NCI-H1105 treated with DMSO at 0.1 percent for 48 hours (cell line): ENCODE measurements at regions not wholly inside any gene's neighbourhood (a gene's known extent, or its start where the extent isn't known, plus 50 kb on each side); places are given as distances from the start of the nearest gene placed in this dataset.
"Not testable (repeated sequence)": the region's sequence is repeated elsewhere in the genome, so short reads cannot be mapped to it uniquely, and the experiment has no call there.

Source experiments
- DNase-seq: peaks from one replicate; lab custom pipeline; 2025; lab: John Stamatoyannopoulos, UW

- no peak for DNase-seq
These were observed 81.4 kb downstream of the ACAA2 start for GRCh38 chr18:49731860-49732311.

- DNase-seq, result no peak
These were observed 81.9 kb downstream of the ACAA2 start for GRCh38 chr18:49731421-49731841.

DNA sequence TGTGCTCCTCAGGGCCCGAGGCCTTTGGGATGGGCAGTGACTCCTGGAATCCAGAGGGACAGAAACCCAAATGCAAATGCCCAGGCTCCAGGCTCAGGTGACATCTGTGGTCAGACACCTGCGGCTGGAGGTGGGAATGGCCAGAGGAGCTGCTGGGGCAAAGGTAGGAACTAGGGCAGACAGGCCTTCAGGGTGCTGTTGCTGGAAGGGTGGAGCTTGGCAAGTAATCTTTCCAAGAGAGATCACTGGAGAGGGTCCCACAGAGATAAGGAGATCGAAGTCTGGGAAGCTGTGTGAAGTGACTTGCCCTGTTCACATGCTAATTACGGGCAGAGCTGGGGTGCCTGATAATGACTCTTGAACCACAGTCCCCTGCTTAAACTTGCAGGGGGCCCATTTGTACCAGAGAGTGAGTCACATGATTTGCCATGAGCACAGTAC lies 82.4 kb downstream of the ACAA2 start:
- no peak for DNase-seq

GRCh38 chr18:49728542-49728941 lies 84.8 kb downstream of the ACAA2 start:
- peak; percentile 16 for DNase-seq

DNA sequence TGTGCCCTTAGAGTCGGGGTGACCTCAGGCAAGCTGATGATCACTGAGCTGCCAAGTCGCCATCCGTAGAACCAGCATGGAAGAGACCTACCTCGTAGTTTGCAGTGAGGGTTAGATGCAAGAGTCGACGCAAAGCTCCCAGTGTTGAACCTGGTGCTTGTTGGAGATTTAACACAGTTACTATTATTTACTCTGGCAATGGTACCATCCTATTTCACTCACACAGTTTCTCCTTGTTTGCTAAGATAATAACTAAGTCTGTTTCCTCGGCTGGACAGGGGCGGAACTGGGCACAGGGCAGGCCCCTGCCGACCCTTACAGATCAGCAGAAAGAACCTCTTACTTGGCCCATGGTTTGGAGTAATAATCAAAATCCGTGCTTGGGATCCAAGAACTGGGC lies 85.5 kb downstream of the ACAA2 start:
- DNase-seq, result no peak

DNA sequence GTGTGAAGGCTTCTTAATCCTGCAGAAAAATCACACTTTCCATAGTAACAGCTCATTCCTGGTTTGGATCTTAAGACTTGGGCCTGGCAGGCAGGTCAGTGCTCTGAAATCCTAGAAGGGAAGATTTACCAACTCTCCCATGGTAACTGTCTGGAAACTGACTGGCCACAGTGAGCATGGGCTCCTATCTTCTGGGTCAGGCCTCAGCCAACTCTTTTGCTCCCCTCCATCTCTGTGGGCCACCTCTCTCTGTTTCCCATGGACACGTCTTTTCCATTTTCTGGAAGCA lies 86.7 kb downstream of the ACAA2 start:
- no peak for DNase-seq

- DNase-seq, result no peak
These were observed 87.3 kb downstream of the ACAA2 start for GRCh38 chr18:49725809-49726674.

- DNase-seq, result no peak
These were observed 89.6 kb downstream of the ACAA2 start for GRCh38 chr18:49723648-49724180.

- DNase-seq, result no peak
These were observed 90.9 kb downstream of the ACAA2 start for GRCh38 chr18:49722477-49722876.

DNA sequence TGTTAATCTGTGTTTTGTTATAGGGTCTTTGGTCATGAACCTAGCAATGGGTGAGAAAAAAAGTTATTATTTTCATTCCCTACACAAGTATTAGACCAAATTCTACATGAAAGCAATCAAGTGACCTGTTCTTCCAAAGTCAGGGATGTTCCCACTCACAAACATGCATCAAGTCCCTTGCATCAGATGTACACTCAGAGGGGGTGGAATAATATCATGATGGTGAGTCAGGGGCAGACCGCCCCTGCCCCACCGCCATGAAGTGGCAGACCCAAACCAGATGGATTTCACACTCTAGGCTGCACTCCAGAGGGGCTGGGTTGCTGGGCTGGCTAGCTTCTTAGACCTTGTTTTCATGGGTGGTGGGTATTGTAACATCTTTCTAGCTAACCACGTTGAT lies 91.4 kb downstream of the ACAA2 start:
- DNase-seq, result no peak

DNA sequence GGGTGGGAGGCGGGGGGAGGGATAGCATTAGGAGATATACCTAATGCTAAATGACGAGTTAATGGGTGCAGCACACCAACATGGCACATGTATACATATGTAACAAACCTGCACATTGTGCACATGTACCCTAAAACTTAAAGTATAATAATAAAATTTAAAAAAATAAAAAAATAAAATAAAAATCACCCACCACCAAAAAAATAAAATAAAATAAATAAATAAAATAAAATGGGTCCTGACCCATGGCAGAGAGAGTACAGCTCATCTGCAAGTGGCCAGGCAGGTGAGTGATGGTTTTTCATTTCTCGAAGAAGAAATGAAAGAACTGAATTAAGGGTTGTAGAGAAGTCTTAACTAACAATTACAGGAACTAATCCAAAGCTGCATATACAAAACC lies 92.4 kb downstream of the ACAA2 start:
- not testable (repeated sequence) for DNase-seq

GRCh38 chr18:49717617-49718016 lies 95.7 kb downstream of the ACAA2 start:
- DNase-seq, result no peak

- DNase-seq, result no peak
These were observed 97.3 kb downstream of the ACAA2 start for GRCh38 chr18:49716035-49716434.

DNA sequence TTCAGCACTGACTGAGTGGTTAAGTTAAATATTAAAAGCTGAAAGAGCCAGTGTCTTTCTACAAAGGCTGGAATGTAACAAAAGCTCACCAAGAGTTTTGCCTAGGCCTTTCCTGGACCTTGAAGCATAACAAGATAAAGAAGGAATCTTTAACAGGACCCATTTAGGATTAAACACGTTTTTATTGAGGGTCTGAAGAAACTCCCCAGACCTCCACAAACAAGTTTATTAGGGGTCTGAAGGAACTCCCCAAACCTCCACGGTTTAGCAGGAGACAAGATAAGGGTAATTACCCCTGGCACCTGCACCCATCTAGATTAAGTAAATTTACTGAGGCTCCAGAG lies 104.0 kb downstream of the ACAA2 start:
- no peak for DNase-seq

- DNase-seq, result no peak
These were observed 104.5 kb downstream of the ACAA2 start for GRCh38 chr18:49708662-49709346.

GRCh38 chr18:49707599-49707998 lies 105.7 kb downstream of the ACAA2 start:
- no peak for DNase-seq

DNA sequence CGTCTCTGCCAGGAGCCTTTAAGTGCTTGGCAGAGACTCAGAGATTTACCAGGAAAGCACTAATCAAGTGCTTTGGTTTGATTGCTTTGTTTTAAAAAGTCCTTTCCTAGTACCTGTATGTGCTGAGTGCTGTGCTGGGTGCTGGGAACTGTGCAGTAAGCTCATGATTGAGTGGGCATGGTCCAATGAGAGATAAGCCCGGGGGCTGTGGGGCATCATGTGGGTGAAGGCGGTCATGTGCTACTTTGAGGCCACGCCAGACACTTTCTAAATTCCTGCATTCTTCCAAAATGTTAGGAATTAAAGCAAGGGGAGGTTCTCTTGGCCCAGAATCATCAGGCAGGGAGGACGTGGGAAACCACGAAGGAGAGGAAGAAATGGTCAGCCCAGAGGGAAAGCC lies 109.0 kb downstream of the ACAA2 start:
- peak; percentile 48 for DNase-seq

DNA sequence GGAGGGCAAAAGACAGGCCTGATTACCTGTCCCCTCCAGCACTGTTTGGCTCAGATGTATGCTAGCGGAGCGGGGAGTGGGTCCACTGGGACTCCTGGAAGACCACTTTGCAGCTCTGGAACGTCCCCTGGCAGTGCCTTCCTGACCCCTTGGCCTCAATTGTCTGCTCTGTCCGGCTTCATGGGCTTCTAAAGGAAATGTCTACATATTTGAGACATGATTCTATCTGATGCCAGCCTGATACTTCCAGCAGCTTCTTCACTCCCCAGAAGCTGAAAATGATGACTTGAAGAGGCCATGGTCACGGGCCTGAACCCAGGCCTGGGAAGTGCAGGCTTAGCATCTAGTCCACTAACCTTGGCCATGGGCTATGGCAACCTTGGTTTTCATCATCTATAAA lies 112.1 kb downstream of the ACAA2 start:
- no peak for DNase-seq

DNA sequence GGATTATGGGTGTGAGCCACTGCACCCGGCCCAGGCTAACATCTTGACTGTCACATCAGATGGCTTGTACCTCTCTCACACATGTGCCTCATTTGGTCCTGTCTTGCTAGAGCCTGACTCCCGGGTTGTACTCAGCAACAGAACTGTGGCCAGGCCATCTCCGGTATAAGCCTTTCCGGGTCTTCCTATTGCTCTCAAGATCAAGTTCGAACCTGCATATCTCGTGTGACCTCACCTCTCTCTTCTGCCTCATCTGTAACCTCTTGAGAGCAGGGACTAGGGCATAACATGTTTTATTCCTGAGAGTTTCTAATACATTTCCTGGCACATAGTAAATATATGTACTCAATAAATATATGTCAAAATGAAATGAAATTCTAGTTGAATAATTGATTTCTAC lies 114.0 kb downstream of the ACAA2 start:
- no peak for DNase-seq

GRCh38 chr18:49698525-49699025 lies 114.8 kb downstream of the ACAA2 start:
- no peak for DNase-seq

- DNase-seq, result no peak
These were observed 115.4 kb downstream of the ACAA2 start for GRCh38 chr18:49697757-49698524.

DNA sequence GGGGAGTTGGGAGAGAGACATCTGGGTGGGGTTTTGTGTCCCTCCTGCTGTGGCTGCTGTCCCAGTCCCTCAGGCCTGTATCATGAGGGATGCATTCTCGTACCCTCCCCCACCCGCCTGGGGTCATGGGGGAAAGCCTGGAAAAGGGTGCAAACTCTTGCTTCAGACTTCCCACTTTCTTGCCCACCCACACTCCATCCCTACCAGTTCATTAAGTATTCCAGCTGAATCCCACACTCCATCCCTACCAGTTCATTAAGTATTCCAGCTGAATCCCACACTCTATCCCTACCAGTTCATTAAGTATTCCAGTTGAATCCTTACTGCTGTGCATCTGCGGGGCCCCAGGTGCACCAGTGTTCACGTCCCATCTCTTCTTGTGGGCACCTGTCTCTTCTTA lies 116.3 kb downstream of the ACAA2 start:
- DNase-seq, result no peak
